HG02938 (cell line): ENCODE measurements at regions not wholly inside any gene's neighbourhood (a gene's known extent, or its start where the extent isn't known, plus 50 kb on each side); places are given as distances from the start of the nearest gene placed in this dataset.

Experiments
- ATAC-seq: cut with Tn5 transposase; IDR thresholded peaks from one replicate; pipeline ENCODE4 v1.9.1; 2021; ENCODE audit warnings: mild to moderate bottlenecking, moderate library complexity; ENCODE audit not compliant: unreplicated experiment

GRCh38 chr11:121703201-121703600, 250.4 kb upstream of the SORL1-AS1 start:
- ATAC-seq, result no peak

GRCh38 chr11:121700968-121701367, 248.2 kb upstream of the SORL1-AS1 start:
- ATAC-seq, result no peak

DNA sequence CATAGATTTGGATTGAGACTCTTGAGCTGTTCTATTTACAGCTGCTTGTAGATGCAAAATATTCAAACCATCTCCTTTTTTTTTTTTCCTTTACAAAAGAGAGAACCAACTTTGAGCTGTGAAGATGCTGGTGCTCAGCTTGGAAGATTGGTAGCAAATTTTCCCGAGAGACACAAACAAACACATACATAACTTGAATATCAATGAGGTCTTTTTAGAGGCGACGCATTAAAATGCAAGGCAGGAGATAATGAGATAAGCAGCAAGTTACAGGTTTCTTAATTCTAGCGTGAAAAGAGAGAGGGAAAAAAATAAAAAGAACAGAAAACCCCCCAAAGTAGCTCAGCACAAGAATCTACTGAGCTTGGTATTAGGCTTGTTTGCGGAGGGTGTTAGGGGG, 247.0 kb upstream of the SORL1-AS1 start:
- ATAC-seq, result no peak

- no peak for ATAC-seq
Observed at GRCh38 chr11:121696931-121697670, 244.3 kb upstream of the SORL1-AS1 start.

DNA sequence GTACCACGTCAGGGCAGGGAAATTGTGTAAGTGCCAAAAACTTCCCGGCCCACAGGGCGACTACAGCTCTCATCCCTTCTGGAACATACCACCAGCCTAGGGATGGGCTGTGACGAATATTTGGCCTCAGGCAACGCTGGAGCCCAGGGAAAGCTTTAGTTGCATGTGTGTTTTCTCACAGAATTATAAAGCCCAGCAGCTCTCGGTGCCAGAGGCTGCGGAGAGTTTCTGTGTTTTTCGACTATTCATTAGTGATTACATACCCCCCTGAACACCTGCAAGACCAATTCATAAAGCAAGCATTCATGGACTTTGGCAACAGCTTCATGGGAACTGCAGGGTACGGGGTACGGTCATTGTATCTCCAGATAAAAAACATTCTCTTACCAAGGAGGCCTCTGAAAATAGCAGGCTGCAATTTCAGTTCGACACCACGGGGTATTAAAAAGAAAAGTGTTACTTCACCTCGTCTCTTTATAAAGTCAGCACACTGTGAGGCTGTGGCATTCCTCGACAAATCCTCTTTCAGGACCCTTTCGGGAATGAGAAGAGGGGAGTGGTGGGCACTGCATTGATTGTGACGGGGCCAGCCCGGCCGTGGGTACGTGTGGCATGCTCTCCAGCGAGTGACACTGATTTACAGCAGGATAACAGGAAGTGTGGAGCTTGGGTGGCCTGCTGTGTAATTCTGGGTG, 243.6 kb upstream of the SORL1-AS1 start:
- no peak for ATAC-seq

DNA sequence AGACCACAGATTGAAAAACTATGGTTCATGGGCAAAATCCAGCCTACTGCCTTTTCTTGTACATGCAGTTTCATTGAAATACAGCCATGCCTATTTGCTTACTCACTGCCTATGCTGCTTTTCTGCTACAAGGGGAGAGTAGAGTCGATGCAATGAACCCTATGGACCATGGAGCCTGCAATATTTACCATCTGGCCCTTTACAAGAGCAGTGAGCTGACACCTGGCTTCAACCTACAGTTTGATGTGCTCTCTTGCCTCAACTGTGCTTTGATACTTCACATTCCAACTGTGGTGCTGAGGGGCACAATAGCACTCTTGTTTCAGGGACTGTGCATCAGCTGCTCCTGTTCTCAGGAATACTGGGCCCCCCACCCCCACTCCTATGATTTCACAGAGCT, 239.5 kb upstream of the SORL1-AS1 start:
- no peak for ATAC-seq

GRCh38 chr11:121688860-121689614, 236.3 kb upstream of the SORL1-AS1 start:
- no peak for ATAC-seq

GRCh38 chr11:121688055-121688491, 235.3 kb upstream of the SORL1-AS1 start:
- ATAC-seq, result no peak

DNA sequence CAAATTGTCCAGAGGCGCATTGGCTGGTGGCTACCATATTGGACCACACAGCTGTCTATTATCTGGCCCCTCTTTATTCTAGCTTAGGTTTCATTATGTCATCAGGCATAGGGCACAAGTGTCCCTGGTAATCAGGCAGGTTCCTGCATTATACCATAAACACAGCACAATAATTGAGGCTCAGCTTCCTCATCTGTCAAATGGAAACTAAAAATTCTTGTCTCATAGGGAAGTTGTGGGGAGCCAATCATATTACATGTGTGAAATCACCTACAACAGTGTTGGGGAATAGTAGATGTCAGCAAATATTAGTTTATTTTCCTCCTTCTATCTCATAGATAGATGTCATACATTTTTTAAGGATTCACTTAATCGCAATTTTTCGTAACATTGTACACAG, 231.0 kb upstream of the SORL1-AS1 start:
- no peak for ATAC-seq
